ENCODE measurements at regions not wholly inside any gene's neighbourhood (a gene's known extent, or its start where the extent isn't known, plus 50 kb on each side); places are given as distances from the start of the nearest gene placed in this dataset.
"Not testable (repeated sequence)": the region's sequence is repeated elsewhere in the genome, so short reads cannot be mapped to it uniquely, and the experiment has no call there.

GRCh38 chr15:77904436-77904821 lies 173.1 kb downstream of the TBC1D2B start:
- Mint-ChIP-seq H3K9me3 (no peaks in the 10 kb centered on the region), H3K4me3 (no peak overlapping the region), H3K27me3 (ENCODE audit: low read depth) (no peaks in the 10 kb centered on the region), H3K4me1 (ENCODE audit: low read depth) (no peaks in the 10 kb centered on the region), H3K36me3 (ENCODE audit: insufficient read depth) (no peaks in the 10 kb centered on the region)
- no peak for DNase-seq
- no peak for ATAC-seq

- H3K4me3 Mint-ChIP-seq; H3K4me1 Mint-ChIP-seq (ENCODE audit: low read depth); ATAC-seq; H3K9me3 Mint-ChIP-seq; H3K36me3 Mint-ChIP-seq (ENCODE audit: insufficient read depth); H3K27me3 Mint-ChIP-seq (ENCODE audit: low read depth); DNase-seq: not testable (repeated sequence)
Observed at GRCh38 chr15:77903761-77904435, 173.6 kb downstream of the TBC1D2B start.

GRCh38 chr15:77902921-77903760 lies 174.4 kb downstream of the TBC1D2B start:
- not testable (repeated sequence) for H3K36me3 Mint-ChIP-seq (ENCODE audit: insufficient read depth); H3K9me3 Mint-ChIP-seq; DNase-seq; H3K4me1 Mint-ChIP-seq (ENCODE audit: low read depth); H3K4me3 Mint-ChIP-seq; H3K27me3 Mint-ChIP-seq (ENCODE audit: low read depth)
- ATAC-seq, result peak in 1 of 2 donors; percentile 51

GRCh38 chr15:77901921-77902750 lies 175.4 kb downstream of the TBC1D2B start:
- DNase-seq, result no peak
- H3K4me1 Mint-ChIP-seq (ENCODE audit: low read depth), result no peaks in the 10 kb centered on the region
- H3K9me3 Mint-ChIP-seq, result no peaks in the 10 kb centered on the region
- H3K27me3 Mint-ChIP-seq (ENCODE audit: low read depth), result no peaks in the 10 kb centered on the region
- no peak overlapping the region for H3K4me3 Mint-ChIP-seq
- H3K36me3 Mint-ChIP-seq (ENCODE audit: insufficient read depth), result no peaks in the 10 kb centered on the region
- no peak for ATAC-seq

GRCh38 chr15:77901251-77901881 lies 176.1 kb downstream of the TBC1D2B start:
- H3K27me3 Mint-ChIP-seq (ENCODE audit: low read depth), result no peaks in the 10 kb centered on the region
- DNase-seq, result no peak
- H3K9me3 Mint-ChIP-seq, result no peaks in the 10 kb centered on the region
- ATAC-seq, result no peak
- no peaks in the 10 kb centered on the region for H3K4me1 Mint-ChIP-seq (ENCODE audit: low read depth)
- H3K36me3 Mint-ChIP-seq (ENCODE audit: insufficient read depth), result no peaks in the 10 kb centered on the region
- no peak overlapping the region for H3K4me3 Mint-ChIP-seq

GRCh38 chr15:77900331-77900963 lies 177.1 kb downstream of the TBC1D2B start:
- H3K9me3 Mint-ChIP-seq; H3K27me3 Mint-ChIP-seq (ENCODE audit: low read depth); H3K36me3 Mint-ChIP-seq (ENCODE audit: insufficient read depth); H3K4me3 Mint-ChIP-seq; H3K4me1 Mint-ChIP-seq (ENCODE audit: low read depth): not testable (repeated sequence)
- DNase-seq (peak; percentile 24), ATAC-seq (peak; percentile 53 to 73)

GRCh38 chr15:77899776-77900175 lies 177.7 kb downstream of the TBC1D2B start:
- DNase-seq; H3K9me3 Mint-ChIP-seq; H3K36me3 Mint-ChIP-seq (ENCODE audit: insufficient read depth); ATAC-seq; H3K4me1 Mint-ChIP-seq (ENCODE audit: low read depth); H3K4me3 Mint-ChIP-seq; H3K27me3 Mint-ChIP-seq (ENCODE audit: low read depth): not testable (repeated sequence)

- no peak for DNase-seq
- Mint-ChIP-seq H3K27me3 (ENCODE audit: low read depth) (no peaks in the 10 kb centered on the region), H3K9me3 (no peaks in the 10 kb centered on the region), H3K4me3 (no peak overlapping the region), H3K4me1 (ENCODE audit: low read depth) (no peaks in the 10 kb centered on the region), H3K36me3 (ENCODE audit: insufficient read depth) (no peaks in the 10 kb centered on the region)
- ATAC-seq, result no peak
Observed at GRCh38 chr15:77898811-77899730, 178.4 kb downstream of the TBC1D2B start.

GRCh38 chr15:77897896-77898406 lies 179.6 kb downstream of the TBC1D2B start:
- no peaks in the 10 kb centered on the region for H3K9me3 Mint-ChIP-seq
- H3K4me3 Mint-ChIP-seq, result no peak overlapping the region
- DNase-seq (no peak), ATAC-seq (no peak)
- H3K4me1 Mint-ChIP-seq (ENCODE audit: low read depth), result no peaks in the 10 kb centered on the region
- H3K27me3 Mint-ChIP-seq (ENCODE audit: low read depth), result no peaks in the 10 kb centered on the region
- H3K36me3 Mint-ChIP-seq (ENCODE audit: insufficient read depth), result no peaks in the 10 kb centered on the region

GRCh38 chr15:77897113-77897895 lies 180.2 kb downstream of the TBC1D2B start:
- H3K27me3 Mint-ChIP-seq (ENCODE audit: low read depth); H3K4me1 Mint-ChIP-seq (ENCODE audit: low read depth); DNase-seq; H3K36me3 Mint-ChIP-seq (ENCODE audit: insufficient read depth); H3K4me3 Mint-ChIP-seq; ATAC-seq; H3K9me3 Mint-ChIP-seq: not testable (repeated sequence)

GRCh38 chr15:77896147-77897112 lies 181.1 kb downstream of the TBC1D2B start:
- not testable (repeated sequence) for H3K4me3 Mint-ChIP-seq; H3K36me3 Mint-ChIP-seq (ENCODE audit: insufficient read depth); H3K4me1 Mint-ChIP-seq (ENCODE audit: low read depth); DNase-seq; H3K9me3 Mint-ChIP-seq; ATAC-seq; H3K27me3 Mint-ChIP-seq (ENCODE audit: low read depth)
